ENCODE measurements at regions not wholly inside any gene's neighbourhood (a gene's known extent, or its start where the extent isn't known, plus 50 kb on each side); places are given as distances from the start of the nearest gene placed in this dataset.

GRCh38 chr10:35770817-35771355 is 128.8 kb upstream of the FZD8 start:
- in situ Hi-C loops (cut with MboI; ENCODE audit: low sequenced_read_pairs, unreplicated experiment), result no loop called here
- DNase-seq (ENCODE audit: low spot score), result no peak
- TF ChIP-seq, protein P1, sequence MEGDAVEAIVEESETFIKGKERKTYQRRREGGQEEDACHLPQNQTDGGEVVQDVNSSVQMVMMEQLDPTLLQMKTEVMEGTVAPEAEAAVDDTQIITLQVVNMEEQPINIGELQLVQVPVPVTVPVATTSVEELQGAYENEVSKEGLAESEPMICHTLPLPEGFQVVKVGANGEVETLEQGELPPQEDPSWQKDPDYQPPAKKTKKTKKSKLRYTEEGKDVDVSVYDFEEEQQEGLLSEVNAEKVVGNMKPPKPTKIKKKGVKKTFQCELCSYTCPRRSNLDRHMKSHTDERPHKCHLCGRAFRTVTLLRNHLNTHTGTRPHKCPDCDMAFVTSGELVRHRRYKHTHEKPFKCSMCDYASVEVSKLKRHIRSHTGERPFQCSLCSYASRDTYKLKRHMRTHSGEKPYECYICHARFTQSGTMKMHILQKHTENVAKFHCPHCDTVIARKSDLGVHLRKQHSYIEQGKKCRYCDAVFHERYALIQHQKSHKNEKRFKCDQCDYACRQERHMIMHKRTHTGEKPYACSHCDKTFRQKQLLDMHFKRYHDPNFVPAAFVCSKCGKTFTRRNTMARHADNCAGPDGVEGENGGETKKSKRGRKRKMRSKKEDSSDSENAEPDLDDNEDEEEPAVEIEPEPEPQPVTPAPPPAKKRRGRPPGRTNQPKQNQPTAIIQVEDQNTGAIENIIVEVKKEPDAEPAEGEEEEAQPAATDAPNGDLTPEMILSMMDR (IDR thresholded peaks at IDR 0.05; ENCODE audit: borderline replicate concordance, control extremely low read depth, extremely low read depth, insufficient read depth, missing control alignments), result no peak

- TF ChIP-seq, protein P1 (IDR thresholded peaks at IDR 0.05; ENCODE audit: borderline replicate concordance, control extremely low read depth, extremely low read depth, insufficient read depth, missing control alignments), result no peak
- in situ Hi-C loops (cut with MboI; ENCODE audit: low sequenced_read_pairs, unreplicated experiment), result no loop called here
- no peak for DNase-seq (ENCODE audit: low spot score)
These were observed 127.7 kb upstream of the FZD8 start for GRCh38 chr10:35769795-35770194.

DNA sequence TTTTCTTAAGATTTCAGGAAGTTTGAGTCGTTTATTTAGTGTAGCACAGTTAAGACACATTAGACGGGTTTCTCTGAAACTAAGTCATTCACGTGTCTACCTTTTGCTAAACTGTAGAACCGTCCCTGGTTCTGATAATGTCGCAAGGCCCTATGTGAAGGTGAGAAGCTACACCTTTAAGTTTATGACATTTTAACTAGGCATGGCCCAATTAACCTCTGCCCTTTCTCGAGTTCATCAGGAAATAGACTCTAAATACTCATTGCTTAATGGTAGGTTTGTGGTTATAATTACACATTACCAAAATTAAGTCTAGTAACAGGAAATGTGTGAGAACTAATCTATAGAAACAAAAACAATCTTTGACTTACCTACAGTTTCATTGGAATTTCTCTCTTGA is 126.6 kb upstream of the FZD8 start:
- TF ChIP-seq, protein P1 (IDR thresholded peaks at IDR 0.05; ENCODE audit: borderline replicate concordance, control extremely low read depth, extremely low read depth, insufficient read depth, missing control alignments), result no peak
- in situ Hi-C loops (cut with MboI; ENCODE audit: low sequenced_read_pairs, unreplicated experiment), result no loop called here

GRCh38 chr10:35768011-35768410 is 125.9 kb upstream of the FZD8 start:
- TF ChIP-seq, protein P1 (IDR thresholded peaks at IDR 0.05; ENCODE audit: borderline replicate concordance, control extremely low read depth, extremely low read depth, insufficient read depth, missing control alignments), result no peak

More for the DNA sequence above, 126.6 kb upstream of the FZD8 start:
- no peak for DNase-seq (ENCODE audit: low spot score)

DNA sequence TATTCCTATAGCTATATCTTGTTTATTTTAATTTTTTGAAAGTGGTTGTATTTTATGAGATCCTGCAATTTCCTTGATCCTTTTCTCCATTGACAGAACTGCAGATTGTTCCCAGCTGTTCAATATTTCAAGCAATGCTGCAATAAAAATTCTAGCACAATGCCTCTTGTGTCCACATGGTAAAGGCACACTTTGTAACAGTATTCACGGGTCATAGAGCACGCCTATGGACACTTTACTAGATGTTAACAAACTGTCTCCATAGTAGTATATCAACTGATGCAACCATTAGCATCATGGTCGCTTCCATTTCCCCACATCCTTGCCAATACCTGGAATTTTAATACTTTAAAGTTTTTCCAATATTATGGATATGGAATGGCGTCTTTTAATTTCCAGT is 123.9 kb upstream of the FZD8 start:
- TF ChIP-seq, protein P1 (IDR thresholded peaks at IDR 0.05; ENCODE audit: borderline replicate concordance, control extremely low read depth, extremely low read depth, insufficient read depth, missing control alignments), result no peak
- in situ Hi-C loops (cut with MboI; ENCODE audit: low sequenced_read_pairs, unreplicated experiment), result no loop called here

More at GRCh38 chr10:35768011-35768410, 125.9 kb upstream of the FZD8 start:
- no peak for DNase-seq (ENCODE audit: low spot score)
- in situ Hi-C loops (cut with MboI; ENCODE audit: low sequenced_read_pairs, unreplicated experiment), result no loop called here

GRCh38 chr10:35765066-35765527 is 123.0 kb upstream of the FZD8 start:
- in situ Hi-C loops (cut with MboI; ENCODE audit: low sequenced_read_pairs, unreplicated experiment), result no loop called here
- DNase-seq (ENCODE audit: low spot score), result no peak
- TF ChIP-seq, protein P1 (IDR thresholded peaks at IDR 0.05; ENCODE audit: borderline replicate concordance, control extremely low read depth, extremely low read depth, insufficient read depth, missing control alignments), result no peak

More for the DNA sequence above, 123.9 kb upstream of the FZD8 start:
- DNase-seq (ENCODE audit: low spot score), result no peak
